HG03558 (cell line): ENCODE measurements at regions not wholly inside any gene's neighbourhood (a gene's known extent, or its start where the extent isn't known, plus 50 kb on each side); places are given as distances from the start of the nearest gene placed in this dataset.
A peak's percentile ranks its signal among the peaks of the same experiment; 100 is the strongest.

Source experiments
- ATAC-seq: cut with Tn5 transposase; IDR thresholded peaks from one replicate; pipeline ENCODE4 v1.9.1; 2021; ENCODE audit warnings: moderate number of reproducible peaks; ENCODE audit not compliant: unreplicated experiment; ENCODE audit errors: extremely low read depth

DNA sequence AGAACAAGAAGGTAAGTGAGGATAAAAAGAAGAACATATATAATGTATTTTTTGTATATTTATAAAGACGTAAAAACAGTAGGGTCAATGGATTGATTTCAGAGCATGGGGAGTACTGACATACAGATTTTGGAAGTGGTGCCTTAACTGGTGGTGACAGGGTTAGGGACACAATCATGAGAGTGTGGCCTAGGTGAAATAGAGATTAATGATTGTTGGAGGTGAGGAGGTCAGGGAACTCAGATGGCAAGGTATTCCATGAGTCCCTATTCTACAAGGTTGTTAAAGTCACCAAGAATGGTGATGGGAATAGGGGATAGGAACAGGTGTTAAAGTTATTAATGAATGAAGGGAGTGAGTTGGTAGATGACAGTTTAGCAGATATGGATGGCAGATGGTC lies 210.8 kb downstream of the SEMA6A start:
- no peak for ATAC-seq

DNA sequence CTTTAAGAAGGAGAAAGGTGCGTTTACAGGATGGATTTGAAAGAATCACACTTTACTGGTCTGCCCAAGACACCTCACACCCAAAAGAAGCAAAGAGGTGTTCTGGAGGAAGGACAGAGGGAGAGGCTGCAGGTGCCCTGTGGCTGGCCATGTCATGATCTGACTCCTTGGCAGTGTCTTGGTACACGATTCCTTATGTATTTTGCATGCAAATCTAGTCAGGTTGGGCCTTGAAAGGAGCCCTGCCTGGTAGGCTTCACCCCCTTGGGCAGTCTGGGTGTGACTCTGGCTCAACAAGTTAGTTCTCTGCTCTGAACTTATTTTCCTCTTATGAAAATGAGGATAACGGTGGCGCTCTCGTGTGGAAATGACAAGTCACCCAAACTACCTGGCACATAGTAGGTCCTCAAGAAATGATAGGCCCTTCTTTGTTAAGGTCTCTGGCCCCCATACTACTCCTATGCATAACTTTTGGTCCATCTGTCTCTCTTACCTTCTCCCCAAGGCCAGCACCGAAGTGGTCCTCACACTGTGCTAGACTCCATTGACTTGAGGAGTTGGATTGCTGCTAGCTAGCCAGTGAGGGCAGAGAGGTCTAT lies 212.5 kb downstream of the SEMA6A start:
- no peak for ATAC-seq

DNA sequence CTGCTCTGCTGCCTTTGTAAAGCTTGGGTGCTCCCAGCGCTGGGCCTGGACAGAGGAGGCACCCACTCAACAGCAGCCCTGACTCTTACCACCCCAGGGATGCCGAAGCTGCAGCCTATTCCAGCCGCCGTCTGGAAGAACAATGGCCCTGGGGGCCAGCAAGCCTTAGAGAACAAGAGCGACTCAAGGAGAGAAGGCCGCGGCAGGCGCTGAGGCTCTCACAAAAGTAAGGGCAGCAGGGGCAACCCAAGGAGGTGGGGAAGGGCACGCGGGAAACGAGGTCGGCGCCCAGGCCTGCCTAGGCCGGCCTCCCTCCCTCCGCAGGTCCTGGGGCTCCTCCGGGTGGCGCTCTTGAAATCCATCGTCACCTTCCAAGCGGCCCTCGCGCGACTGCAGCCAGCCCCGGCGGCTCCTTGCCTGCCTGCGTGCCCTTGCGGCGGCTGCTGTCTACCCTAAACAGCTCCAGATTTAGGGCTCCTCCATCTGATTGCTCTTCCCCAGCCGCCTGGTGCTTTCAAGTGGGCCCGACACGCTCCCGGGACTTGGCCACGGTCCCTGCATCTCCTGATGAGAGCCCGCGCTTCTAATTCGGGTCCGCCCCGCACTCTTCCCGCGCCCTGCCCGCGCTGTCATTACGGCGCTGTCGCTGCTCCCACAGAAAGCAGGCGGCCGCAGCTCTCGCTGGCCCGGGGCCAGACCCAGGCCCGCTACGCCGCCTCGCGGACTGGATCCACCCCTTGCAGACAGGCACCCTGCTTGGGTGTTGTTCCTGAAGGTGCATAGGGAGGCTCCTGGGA lies 213.3 kb downstream of the SEMA6A start:
- ATAC-seq, result no peak

DNA sequence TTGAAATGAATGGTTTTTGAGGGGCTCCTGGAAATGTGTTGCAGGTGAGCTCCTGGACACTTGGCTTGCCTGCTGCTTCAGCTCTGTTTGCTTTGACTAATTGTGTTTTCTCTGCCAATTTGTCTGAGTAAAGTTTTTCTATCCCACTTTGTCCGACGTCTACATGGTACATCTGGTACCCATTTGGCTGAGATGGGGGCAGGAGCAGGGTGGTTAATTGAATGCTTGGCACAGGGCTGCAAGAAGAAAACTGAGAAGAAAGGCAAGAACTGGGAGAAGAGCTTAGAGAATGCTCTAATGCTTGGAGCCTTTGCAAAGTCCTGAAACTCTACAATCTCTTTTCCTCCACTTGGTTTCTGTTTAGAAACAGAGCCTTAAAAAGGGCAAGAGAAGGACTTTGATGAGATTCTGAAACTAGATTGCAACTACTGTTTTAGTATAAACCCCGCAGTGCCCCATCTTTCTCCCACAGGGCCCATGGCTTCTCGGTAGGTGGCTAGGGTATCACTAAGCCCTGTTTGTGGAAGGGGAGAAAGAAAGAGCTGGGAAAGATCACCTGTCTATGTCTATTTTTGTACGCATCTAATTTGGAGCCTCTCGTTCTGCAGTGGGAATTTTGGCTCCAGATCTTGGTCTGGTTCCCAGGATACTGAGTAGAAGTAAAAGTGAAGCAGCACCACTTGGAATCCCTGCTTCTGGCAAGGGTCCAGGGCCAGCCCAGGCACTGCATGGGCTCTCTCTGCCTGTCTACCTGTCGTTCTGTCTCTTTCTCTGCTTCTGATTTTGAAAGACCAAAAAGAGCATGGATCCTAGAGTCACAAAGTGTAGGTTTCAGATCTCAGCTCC lies 214.4 kb downstream of the SEMA6A start:
- ATAC-seq, result no peak

DNA sequence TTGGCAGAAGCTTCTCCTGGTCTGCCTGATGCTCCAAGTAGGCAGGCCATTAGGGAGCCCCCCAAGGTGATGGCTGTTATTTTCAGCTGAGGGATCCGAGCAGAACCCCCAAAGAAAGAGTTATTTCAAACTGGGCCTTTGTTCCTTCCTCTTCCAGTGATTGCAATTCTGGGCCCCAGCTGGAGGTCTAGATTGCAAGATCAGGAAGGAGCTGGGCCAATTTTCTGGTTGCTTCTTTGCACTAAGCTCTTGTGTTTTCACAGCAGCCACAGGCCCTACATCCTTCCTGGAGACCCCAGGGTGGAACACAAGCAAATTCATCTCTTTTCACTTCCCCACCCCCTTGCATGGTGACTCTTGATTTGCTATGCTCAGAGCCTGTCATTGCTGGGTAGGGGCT lies 215.0 kb downstream of the SEMA6A start:
- no peak for ATAC-seq

DNA sequence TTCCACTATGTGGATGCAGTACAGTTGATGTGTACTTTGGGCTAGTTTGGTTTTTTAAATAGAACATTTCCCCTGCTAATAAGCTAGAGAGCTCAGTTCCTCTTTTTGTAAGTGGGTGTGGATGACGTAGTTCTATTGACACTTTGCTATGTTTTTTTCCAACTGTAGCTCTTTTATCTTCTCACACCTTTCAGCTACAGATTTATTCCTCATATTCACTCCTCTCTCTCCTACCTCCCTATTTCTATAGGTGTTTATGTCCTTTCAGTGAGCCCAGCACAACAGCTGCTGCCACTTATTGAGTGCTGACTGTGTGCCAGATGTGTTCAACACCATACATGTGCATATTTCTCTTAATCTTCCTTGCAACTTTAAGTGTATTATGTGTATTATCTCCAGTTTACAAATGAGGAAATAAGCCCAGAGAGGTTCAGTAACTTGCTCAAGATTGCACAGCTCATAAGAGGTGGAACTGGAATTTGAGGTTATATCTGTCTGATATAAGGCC lies 215.7 kb downstream of the SEMA6A start:
- peak; percentile 100 for ATAC-seq

DNA sequence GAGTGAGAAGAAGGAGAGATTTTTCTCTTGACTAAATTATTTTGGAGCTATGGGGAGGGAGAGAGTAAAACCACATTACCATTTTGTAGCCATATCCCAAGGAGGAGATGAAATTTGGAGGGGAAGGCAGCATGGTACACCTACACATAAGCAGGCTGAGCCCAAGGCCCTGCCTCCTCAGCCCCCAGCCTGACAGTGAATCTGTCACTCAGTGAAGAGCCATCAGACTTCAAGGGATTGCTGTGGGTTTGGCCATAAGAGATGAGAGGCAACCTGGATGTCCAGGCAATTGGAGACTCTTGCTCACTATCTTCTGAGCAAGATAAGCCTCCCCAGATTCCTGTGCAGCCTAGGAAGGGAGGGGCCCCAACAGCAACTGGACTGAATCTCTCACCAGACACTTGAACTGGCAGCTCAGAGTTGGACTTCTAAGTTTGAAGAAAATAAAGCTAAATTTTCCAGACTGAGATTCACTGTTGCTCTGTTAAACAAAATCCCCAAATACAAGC lies 216.6 kb downstream of the SEMA6A start:
- no peak for ATAC-seq

DNA sequence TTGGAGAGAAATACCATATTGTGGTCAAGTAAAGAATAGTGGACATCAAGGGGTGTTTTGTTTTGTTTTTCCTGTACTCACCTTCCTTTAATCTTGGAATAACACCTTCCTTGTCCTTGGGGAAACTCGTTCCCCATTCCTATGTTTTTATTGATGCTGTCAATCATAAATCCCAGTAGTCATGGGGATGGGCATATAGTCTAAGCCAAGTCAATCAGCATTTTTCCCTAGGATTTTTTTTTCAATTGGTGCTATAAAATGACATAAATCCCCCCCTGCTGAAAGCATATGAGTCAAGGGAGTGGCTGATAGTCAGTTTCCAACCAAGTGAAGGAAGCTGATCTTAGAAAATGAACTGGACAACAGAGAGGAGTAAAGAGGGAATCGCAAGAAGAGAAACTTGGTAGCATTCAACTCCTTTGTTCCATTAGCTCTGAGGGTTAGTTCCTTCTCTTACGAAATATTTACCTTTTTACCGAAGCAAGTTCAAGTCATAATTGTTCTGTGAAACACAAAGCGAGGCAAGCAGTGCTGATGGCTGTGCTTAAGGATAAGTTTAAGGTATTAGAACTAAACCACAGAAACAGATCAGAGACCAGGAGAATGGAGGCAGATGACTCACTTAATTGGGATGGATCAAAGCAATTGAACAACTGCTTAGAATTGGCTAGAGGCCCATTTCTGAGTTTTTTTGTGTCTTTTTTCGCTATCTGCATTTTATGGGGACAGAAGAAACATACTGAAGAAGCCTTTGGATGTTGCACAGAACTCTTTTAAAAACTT lies 218.6 kb downstream of the SEMA6A start:
- ATAC-seq, result no peak

DNA sequence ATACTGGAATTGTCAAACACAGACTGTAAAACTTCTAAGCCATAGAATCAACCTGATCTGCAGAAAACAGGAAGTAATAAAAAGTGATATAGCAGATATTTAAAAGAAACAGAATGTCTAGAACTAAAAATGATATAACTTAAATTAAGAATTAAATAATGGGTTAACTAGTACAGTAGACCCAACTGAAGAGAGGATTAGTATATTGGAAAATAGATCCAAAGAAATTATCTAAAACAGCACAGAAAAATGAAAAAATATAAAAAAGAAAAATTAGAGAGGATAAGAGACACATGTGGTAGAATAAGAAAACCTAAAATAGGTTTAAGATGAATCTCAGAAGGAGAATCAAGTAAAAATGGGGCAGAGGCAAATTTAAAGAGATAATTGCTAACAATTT lies 219.9 kb downstream of the SEMA6A start:
- ATAC-seq, result no peak

DNA sequence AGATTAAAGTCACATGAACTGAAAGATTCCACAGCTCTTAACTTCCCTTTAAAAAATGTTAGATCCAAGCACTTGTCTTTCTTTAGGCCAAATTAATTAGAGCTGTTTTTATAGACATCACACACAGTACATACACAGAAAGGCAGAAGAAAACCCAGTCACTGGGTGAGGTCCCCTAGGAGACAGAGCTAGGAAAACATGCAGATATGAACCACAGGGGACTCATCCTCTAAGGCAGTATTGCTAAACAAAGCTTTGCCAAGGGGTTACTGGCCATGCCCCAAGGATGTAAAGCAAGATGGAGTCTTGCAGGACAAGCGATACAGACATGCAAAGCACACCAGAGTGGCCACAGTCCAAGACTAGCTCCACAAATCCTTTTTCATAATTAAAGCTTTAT lies 227.0 kb downstream of the SEMA6A start:
- ATAC-seq, result no peak

DNA sequence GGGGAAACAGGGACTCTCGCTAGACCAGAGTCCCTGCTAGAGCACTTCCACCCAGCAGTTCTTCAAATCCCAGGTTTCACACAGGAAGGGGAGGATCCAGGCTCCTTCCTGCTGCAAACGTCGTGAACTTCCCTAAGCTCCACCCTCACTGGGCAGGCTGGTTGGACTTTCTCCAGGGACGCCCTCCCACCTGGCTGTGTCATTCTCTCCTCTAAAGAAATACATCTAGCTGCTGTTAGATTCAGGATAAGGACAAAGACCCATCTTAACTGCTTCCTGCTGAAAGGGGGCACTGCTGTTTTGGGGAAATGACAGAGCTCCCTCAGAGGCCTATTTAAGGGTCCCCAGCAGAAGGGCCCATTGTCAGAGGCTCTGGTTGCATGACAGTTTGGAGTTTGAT lies 230.7 kb downstream of the SEMA6A start:
- ATAC-seq, result no peak
